GM19397 (cell line): ENCODE measurements at regions not wholly inside any gene's neighbourhood (a gene's known extent, or its start where the extent isn't known, plus 50 kb on each side); places are given as distances from the start of the nearest gene placed in this dataset.
"Not testable (repeated sequence)": the region's sequence is repeated elsewhere in the genome, so short reads cannot be mapped to it uniquely, and the experiment has no call there.

Experiments used
- ATAC-seq: cut with Tn5 transposase; IDR thresholded peaks from one replicate; pipeline ENCODE4 v1.9.1; 2021; ENCODE audit warnings: mild to moderate bottlenecking, moderate library complexity; ENCODE audit not compliant: unreplicated experiment

GRCh38 chr1:221241157-221241556 is 361.9 kb downstream of the HLX start:
- no peak for ATAC-seq

GRCh38 chr1:221241592-221241991 is 362.3 kb downstream of the HLX start:
- ATAC-seq = no peak

DNA sequence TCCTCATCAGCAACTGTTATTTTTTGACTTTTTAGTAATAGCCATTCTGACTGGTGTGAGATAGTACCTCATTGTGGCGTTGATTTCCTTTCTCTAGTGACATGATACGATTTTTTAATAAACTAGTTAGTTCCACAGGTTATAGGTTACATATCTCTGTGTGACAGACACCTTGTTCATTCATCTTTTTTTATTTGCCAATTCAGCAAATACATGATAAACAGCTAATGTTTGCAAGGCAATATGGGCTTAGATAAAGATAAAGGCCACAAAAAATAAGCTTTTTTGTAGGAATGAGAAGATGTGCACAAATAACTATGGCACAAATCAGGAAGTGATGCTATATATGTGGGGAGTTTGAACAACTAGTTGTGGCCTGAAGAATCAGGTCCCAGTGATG is 366.8 kb downstream of the HLX start:
- no peak for ATAC-seq

DNA sequence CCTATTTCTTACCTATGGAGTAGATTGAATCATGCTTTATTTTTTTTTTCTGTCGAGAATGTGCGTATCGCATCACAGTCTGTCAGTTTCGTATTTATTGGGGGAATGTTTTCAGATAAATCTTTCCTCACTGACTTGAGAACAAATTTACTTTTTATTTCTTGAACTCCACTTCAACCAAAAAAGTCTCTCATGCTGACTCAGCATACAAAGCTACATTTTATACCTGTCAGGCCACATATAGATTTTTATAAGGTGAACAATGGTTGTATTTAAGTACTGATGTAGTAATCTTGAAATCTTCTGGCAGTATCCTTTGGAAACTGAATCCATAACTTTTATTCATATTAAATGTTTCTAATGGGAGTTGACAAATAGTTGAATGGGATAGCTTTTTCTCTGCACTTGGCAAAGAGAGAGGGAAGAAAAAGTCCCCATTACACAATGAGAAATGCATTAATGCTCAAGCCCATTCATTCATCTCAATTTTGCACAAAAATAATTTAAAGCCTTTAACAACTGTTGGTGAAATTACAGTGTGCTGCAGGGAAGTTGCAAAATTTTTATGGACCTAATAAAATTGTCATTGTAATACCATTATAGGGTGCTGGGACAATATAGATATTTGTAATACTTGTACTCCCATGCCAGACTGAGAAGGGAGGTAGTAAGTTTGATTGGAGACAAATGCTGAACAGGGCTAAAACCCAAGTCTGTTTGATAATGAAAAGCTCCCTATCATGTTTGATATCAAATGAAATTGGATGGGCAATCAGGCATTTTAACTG is 367.6 kb downstream of the HLX start:
- ATAC-seq = no peak

DNA sequence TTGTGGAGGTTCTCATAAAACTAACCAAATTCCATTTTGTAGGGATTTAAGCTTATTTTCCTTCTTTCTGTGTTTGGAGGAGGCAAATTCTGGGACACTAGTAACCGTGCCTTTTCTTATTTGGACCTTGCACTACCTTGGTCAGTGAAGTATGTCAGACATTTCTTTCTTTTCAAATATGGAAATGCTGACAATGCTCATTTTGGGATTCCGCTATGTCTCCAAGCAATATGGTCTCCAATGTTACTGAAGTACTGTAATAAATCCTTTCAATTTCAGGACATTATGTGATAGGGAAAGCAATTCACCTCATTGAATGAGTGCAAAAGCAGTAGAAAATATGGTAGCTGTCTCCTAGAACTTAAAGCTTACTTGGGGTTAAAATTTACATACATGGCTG is 372.3 kb downstream of the HLX start:
- ATAC-seq = no peak

DNA sequence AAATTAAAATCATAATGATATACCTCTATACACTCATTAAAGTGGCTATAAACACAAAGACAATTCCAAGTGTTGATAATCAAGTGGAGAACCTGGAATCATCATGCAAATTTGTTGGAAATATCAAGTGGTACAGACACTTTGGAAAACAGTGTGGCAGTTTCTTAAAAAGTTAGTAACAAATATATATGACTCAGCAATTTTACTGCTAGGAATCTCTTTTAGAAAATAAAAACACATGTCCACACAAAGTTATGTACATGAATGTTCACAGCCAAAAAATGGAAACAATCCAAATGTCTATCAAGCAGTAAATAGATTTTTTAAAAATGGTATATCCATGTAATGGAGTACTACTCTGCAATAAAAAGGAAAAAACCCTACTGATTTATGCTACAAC is 375.6 kb downstream of the HLX start:
- no peak for ATAC-seq

- no peak for ATAC-seq
These were observed 377.5 kb downstream of the HLX start for GRCh38 chr1:221256773-221257172.

GRCh38 chr1:221257548-221257947 is 378.3 kb downstream of the HLX start:
- ATAC-seq = not testable (repeated sequence)

DNA sequence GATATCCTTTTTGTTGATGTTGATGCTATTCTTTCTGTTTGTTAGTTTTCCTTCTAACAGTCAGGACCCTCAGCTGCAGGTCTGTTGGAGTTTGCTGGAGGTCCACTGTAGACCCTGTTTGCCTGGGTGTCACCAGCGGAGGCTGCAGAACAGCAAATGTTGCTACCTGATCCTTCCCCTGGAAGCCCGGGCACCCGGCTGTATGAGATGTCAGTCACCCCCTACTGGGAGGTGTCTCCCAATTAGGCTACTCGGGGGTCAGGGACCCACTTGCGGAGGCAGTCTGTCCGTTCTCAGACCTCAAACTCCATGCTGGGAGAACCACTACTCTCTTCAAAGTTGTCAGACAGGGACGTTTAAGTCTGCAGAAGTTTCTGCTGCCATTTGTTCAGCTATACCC is 383.4 kb downstream of the HLX start:
- ATAC-seq = not testable (repeated sequence)

- peak; percentile 83 for ATAC-seq
These were observed 384.9 kb downstream of the HLX start for GRCh38 chr1:221263831-221264767.

DNA sequence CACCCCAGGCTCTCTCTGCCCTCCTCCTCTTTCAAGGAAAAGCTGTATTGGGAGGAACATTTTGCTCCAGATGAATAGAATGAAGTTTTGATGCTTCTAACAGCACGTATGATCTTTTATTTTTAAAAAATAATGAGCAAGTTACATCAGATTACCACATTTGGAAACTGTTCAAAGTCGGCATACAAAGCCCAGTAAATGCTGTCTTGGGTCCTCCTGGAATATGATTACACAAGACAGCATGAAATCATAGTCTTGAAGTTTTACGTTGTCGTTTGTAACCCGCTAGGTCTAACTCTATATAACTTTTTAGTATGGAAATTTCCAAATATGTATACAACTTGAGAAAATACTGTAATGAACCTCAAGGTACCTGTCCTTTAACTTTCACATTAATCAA is 385.6 kb downstream of the HLX start:
- no peak for ATAC-seq

DNA sequence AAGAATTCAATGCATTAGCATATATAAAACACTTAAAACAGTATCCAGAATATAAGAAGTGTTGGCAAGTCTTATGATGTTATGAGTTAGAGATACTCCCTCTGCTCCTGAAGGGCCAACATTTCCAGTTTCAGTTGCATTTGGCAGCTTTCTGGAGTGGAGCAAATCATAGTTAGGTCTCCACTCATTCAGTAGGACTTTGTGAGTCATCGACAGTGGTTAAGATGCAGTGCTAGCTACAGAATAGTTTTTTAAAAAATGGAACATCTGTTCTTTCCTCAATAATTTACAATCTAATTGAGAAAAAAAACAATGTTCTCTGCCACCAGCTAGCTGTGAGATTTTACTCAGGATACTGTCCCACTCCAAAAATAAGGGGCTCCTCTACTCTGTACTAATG is 389.1 kb downstream of the HLX start:
- ATAC-seq = no peak

GRCh38 chr1:221271701-221272100 is 392.5 kb downstream of the HLX start:
- ATAC-seq = no peak

GRCh38 chr1:221272940-221273339 is 393.7 kb downstream of the HLX start:
- ATAC-seq = no peak

DNA sequence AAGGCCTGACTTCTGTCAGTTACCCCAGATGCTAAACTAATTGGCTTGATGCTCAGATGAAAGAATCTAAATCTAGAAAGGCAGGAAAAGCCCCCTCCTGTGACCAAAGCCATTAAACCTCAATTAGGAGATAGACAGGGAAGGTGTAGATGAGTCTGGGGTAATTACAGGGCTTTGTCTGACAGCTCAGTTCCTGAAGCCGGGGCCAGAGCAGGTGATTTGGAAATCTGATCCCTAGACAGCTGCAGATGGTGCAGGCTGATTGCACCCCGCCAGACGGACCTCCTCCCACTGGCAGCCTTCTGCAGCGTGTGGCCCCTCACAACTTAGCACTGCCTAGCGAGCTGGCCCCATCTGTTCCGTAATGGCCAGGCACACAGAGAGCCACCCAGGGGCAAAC is 395.1 kb downstream of the HLX start:
- no peak for ATAC-seq

DNA sequence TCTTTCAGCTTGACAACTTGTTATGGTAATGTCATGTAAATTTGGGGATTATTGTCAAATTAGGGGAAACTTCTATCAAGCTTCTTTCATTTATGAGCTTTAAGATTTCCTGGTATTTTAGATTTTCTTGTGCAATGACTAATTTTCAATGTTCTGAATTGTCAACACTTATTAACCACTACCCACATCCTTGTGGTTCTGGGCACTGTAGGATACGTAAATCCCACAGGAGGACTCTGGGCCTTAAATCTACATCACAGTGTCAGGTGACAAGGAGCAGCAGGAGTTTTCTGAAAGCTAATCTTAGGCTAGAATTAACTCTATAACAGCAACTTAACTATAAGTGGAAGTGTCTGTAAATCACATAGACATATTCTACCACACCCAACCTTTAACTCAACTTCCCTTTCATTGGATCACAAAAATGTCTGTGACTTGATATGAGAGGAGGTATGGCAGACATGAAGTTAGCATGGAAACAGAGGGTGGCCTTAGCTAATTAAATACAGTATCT is 397.7 kb downstream of the HLX start:
- ATAC-seq = no peak

DNA sequence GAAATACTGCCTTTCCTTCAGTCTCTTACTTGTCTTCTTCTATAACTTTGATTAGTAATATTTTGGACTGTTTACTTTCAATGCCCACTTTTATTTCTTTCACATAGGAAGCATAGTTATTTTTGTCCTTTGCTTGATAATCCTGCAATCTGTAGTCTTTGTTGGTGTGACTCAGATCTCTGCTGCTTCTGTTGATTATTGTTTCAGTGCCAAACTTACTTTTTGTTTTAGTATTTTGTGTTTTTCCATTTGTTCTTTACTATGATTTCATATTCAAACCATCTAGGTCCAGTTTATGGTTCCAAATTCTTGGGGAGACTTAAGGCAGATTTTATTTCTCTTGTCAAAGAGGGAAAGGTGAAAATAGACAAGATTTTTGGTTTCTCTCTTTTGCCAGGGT is 399.9 kb downstream of the HLX start:
- no peak for ATAC-seq

- ATAC-seq = no peak
These were observed 404.3 kb downstream of the HLX start for GRCh38 chr1:221283532-221283931.

DNA sequence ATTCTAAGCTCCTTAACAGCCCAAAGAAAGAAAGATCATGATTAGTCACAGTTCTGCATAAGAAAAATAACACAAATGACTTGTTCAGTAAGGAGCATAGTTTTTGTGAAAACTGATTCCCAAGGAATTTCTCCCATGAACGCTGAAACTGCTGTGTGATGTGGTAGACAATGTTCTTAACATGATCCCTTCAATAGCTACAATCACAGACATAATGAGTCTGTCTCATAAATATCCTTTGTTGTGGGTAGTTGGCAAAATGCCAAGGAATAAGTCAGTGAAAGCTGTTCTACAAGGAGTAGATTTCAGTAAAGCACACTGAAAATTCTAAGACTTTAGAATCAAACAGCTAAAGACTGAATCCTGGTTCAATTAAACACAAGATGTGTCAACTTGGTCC is 404.8 kb downstream of the HLX start:
- no peak for ATAC-seq

- not testable (repeated sequence) for ATAC-seq
These were observed 405.7 kb downstream of the HLX start for GRCh38 chr1:221284991-221285390.

GRCh38 chr1:221285458-221286210 is 406.4 kb downstream of the HLX start:
- ATAC-seq = not testable (repeated sequence)
